HepG2 (cell line): ENCODE measurements at regions not wholly inside any gene's neighbourhood (a gene's known extent, or its start where the extent isn't known, plus 50 kb on each side); places are given as distances from the start of the nearest gene placed in this dataset.

Experiments
- CENPX ChIP-seq: sonication (generic); formaldehyde crosslinking; IDR thresholded peaks from 2 replicates; pipeline ENCODE4 v1.9.0; 2021; ENCODE audit warnings: mild to moderate bottlenecking, missing genetic modification reagents, moderate library complexity
- EP300 ChIP-seq, 3 experiments: sonication (generic) in 1 of 3; formaldehyde crosslinking in 1 of 3; IDR thresholded peaks; 2 replicates each; pipeline versions ENCODE4 v1.5.1 to v1.6.1; 2011 to 2020; ENCODE audit warnings: low read depth in 2 of 3, low read length in 2 of 3, borderline replicate concordance in 1 of 3, improper control_type of control experiment in 1 of 3, mild to moderate bottlenecking in 1 of 3, missing genetic modification reagents in 1 of 3, moderate library complexity in 1 of 3
- HCFC1 ChIP-seq: fragments of 150-350 bp; IDR thresholded peaks from 2 replicates; pipeline ENCODE4 v1.6.1; 2014; ENCODE audit warnings: low read depth, low read length
- HHEX ChIP-seq: IDR thresholded peaks from 2 replicates; pipeline ENCODE4 v1.6.1; 2016; ENCODE audit warnings: control low read depth
- POLR2G ChIP-seq: fragments of 200-400 bp; formaldehyde crosslinking; IDR thresholded peaks from 2 replicates; pipeline ENCODE4 v1.6.1; 2018; ENCODE audit warnings: mild to moderate bottlenecking, low read depth, low read length, moderate library complexity
- RFX3 ChIP-seq: IDR thresholded peaks from 2 replicates; pipeline ENCODE4 v1.6.1; 2016; ENCODE audit warnings: missing biosample characterization, missing genetic modification reagents
- TBP ChIP-seq: sonication (generic); formaldehyde crosslinking; IDR thresholded peaks from 2 replicates; pipeline ENCODE4 v1.5.0; 2020; ENCODE audit warnings: missing genetic modification reagents
- ZSCAN31 ChIP-seq: sonication (generic); formaldehyde crosslinking; IDR thresholded peaks from 2 replicates; pipeline ENCODE4 v1.5.0; 2020; ENCODE audit warnings: low read depth, mild to moderate bottlenecking, missing genetic modification reagents
- TF ChIP-seq, protein P1 (sequence below): sonication (generic); formaldehyde crosslinking; IDR thresholded peaks from 2 replicates; pipeline ENCODE4 v1.5.0; 2020; ENCODE audit warnings: mild to moderate bottlenecking, missing genetic modification reagents, moderate library complexity
- TF ChIP-seq, protein P2 (sequence below): IDR thresholded peaks from 2 replicates; pipeline ENCODE4 v1.6.1; 2016; ENCODE audit warnings: low read depth, control low read depth
- TF ChIP-seq, protein P3 (sequence below): sonication (generic); formaldehyde crosslinking; IDR thresholded peaks from 2 replicates; pipeline ENCODE4 v1.5.0; 2020; ENCODE audit warnings: missing genetic modification reagents
- TF ChIP-seq, protein P4 (sequence below): sonication (generic); formaldehyde crosslinking; IDR thresholded peaks from 2 replicates; pipeline ENCODE4 v1.5.0; 2020; ENCODE audit warnings: missing genetic modification reagents, mild to moderate bottlenecking, borderline replicate concordance

DNA sequence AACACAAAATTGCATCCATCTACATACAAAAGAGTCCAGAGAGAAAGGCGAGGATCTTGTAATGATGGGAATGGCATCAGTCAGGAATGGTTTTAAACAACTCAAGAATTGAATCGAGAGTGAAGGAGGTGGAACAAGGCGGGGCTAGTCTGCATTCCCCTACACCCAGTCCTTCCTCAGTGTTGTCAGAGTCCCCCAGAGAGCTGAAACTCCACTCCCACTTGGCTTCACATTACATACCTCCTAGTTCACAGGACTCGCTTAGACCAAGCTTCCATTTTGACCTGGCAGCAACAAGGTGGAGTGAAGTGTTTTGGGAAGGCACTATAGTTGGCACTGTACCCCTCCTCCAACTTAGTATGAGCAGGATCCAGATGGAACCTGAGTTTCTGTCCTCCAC, 1273.5 kb upstream of the CRIM1 start:
- TF ChIP-seq TBP = no peak
- TF ChIP-seq HCFC1 = no peak
- no peak for TF ChIP-seq HHEX (CRISPR knock-in tag)
- TF ChIP-seq CENPX (CRISPR knock-in tag) = no peak
- TF ChIP-seq RFX3 (CRISPR knock-in tag) = no peak
- TF ChIP-seq, protein P1, sequence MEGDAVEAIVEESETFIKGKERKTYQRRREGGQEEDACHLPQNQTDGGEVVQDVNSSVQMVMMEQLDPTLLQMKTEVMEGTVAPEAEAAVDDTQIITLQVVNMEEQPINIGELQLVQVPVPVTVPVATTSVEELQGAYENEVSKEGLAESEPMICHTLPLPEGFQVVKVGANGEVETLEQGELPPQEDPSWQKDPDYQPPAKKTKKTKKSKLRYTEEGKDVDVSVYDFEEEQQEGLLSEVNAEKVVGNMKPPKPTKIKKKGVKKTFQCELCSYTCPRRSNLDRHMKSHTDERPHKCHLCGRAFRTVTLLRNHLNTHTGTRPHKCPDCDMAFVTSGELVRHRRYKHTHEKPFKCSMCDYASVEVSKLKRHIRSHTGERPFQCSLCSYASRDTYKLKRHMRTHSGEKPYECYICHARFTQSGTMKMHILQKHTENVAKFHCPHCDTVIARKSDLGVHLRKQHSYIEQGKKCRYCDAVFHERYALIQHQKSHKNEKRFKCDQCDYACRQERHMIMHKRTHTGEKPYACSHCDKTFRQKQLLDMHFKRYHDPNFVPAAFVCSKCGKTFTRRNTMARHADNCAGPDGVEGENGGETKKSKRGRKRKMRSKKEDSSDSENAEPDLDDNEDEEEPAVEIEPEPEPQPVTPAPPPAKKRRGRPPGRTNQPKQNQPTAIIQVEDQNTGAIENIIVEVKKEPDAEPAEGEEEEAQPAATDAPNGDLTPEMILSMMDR (CRISPR knock-in tag) = no peak
- TF ChIP-seq, protein P2, sequence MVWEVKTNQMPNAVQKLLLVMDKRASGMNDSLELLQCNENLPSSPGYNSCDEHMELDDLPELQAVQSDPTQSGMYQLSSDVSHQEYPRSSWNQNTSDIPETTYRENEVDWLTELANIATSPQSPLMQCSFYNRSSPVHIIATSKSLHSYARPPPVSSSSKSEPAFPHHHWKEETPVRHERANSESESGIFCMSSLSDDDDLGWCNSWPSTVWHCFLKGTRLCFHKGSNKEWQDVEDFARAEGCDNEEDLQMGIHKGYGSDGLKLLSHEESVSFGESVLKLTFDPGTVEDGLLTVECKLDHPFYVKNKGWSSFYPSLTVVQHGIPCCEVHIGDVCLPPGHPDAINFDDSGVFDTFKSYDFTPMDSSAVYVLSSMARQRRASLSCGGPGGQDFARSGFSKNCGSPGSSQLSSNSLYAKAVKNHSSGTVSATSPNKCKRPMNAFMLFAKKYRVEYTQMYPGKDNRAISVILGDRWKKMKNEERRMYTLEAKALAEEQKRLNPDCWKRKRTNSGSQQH = no peak
- TF ChIP-seq, protein P3, sequence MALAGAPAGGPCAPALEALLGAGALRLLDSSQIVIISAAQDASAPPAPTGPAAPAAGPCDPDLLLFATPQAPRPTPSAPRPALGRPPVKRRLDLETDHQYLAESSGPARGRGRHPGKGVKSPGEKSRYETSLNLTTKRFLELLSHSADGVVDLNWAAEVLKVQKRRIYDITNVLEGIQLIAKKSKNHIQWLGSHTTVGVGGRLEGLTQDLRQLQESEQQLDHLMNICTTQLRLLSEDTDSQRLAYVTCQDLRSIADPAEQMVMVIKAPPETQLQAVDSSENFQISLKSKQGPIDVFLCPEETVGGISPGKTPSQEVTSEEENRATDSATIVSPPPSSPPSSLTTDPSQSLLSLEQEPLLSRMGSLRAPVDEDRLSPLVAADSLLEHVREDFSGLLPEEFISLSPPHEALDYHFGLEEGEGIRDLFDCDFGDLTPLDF = no peak
- no peak for TF ChIP-seq ZSCAN31 (CRISPR knock-in tag)
- TF ChIP-seq EP300 (IDR thresholded peaks at IDR 0.05; ENCODE audit: low read depth in 2 of 2, low read length in 2 of 2) = no peak
- TF ChIP-seq EP300 (CRISPR knock-in tag; IDR thresholded peaks at IDR 0.05; ENCODE audit: borderline replicate concordance) = no peak
- TF ChIP-seq POLR2G = no peak
- TF ChIP-seq, protein P4, sequence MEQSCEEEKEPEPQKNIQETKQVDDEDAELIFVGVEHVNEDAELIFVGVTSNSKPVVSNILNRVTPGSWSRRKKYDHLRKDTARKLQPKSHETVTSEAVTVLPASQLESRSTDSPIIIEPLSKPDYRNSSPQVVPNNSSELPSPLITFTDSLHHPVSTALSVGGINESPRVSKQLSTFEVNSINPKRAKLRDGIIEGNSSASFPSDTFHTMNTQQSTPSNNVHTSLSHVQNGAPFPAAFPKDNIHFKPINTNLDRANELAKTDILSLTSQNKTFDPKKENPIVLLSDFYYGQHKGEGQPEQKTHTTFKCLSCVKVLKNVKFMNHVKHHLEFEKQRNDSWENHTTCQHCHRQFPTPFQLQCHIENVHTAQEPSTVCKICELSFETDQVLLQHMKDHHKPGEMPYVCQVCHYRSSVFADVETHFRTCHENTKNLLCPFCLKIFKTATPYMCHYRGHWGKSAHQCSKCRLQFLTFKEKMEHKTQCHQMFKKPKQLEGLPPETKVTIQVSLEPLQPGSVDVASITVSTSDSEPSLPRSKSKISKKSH (CRISPR knock-in tag) = no peak
